ENCODE measurements at regions not wholly inside any gene's neighbourhood (a gene's known extent, or its start where the extent isn't known, plus 50 kb on each side); places are given as distances from the start of the nearest gene placed in this dataset.
"Not testable (repeated sequence)": the region's sequence is repeated elsewhere in the genome, so short reads cannot be mapped to it uniquely, and the experiment has no call there.

- no peak for DNase-seq (ENCODE audit: low read depth in 3 of 3, low spot score in 2 of 3)
Observed at GRCh38 chr15:66959875-66960274, 105.5 kb upstream of the SMAD3 start.

GRCh38 chr15:66960519-66960918 lies 104.9 kb upstream of the SMAD3 start:
- DNase-seq (ENCODE audit: low read depth in 3 of 3, low spot score in 2 of 3) = no peak

DNA sequence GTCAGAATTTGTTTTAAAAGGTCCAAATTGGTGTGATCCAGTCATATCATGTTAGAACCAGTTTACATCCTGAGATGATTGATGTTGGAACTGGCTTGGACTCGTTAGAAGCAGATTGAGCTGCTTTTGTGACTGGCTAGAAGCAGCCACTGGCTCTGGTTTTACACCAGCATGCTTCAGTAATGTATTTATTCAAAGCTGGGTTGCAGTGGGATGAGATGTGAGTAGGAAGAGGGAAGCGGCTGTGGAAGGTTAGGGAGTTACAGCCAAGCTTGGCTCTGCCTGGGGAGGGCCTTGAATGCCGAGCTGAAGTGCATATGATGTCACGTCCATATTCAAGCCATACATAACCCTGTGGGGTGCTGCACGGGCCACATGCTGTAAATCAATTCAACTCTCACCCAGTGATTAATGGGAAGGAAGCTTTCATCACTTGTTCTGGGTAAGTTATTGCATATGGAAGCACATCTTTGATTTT lies 104.0 kb upstream of the SMAD3 start:
- no peak for DNase-seq (ENCODE audit: low read depth in 3 of 3, low spot score in 2 of 3)

GRCh38 chr15:66961901-66962300 lies 103.5 kb upstream of the SMAD3 start:
- no peak for DNase-seq (ENCODE audit: low read depth in 3 of 3, low spot score in 2 of 3)

DNA sequence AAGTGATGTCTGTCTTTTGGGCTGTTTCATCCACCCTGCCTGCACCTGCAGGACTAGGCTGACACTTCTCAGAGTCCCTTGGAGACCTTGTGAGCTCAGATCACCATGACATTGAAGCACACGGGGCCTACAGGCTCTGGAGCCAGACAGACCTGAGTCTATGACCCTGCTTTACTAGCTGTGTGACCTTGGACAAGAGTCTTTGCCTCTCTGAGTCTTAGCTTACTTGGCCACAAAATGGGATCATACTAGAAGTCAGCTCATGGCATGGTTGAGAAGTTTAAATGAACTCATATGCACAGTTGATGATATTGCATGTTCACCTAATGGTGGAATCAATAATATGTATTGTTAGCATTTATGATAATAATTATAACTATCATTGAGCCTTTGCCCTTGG lies 102.9 kb upstream of the SMAD3 start:
- DNase-seq (ENCODE audit: low read depth in 3 of 3, low spot score in 2 of 3) = no peak

DNA sequence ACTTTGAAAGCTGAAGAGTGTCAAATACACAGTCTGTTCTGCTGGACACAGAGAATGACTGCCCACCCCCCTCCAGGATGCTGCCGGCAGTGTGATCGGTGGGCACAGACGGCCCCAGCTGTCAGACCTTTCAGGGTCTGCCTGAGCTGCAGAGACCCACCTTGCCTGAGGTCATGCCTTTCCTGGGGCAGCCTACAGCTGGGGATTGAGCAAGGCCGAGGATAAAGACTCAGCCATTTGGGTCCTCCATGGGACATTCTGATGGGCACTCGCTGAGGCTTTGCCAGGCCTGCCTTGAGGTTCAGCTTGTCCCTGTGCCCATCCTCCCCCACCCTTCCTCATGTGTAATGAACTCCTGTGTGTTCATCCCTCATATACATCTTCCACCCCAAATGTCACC lies 102.3 kb upstream of the SMAD3 start:
- DNase-seq (ENCODE audit: low read depth in 3 of 3, low spot score in 2 of 3) = no peak

- no peak for DNase-seq (ENCODE audit: low read depth in 3 of 3, low spot score in 2 of 3)
Observed at GRCh38 chr15:66963710-66964109, 101.7 kb upstream of the SMAD3 start.

DNA sequence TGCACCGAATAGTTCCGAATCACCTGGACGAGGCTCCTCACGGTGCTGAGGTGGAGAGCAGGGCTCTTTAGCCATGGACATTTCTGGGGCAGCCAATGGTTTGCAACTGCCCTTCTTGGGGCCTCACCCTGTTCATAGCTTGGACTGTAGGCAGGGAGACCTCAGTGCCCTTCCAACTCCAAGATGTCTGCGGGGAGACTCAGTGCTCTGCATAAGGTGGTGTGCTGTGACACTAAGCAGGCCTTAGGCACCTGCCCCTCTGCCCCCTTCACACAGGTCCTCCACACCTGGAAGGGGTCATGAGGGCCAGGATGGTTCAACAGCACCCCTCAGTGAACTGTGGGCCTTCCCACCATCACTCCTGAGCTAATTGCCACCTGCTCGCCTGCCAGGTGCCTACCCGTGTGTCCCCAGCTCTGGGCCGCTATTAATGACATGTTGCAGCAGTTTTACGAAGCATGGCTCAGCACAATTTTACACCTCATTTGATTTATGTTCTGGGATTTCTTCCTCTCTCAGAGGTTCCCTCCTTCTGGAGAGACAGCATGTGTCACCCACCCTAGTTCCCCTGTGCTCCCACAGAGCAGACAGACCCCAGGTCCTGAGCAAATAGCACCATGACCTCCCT lies 101.2 kb upstream of the SMAD3 start:
- DNase-seq (ENCODE audit: low read depth in 3 of 3, low spot score in 2 of 3) = no peak

- no peak for DNase-seq (ENCODE audit: low read depth in 3 of 3, low spot score in 2 of 3)
Observed at GRCh38 chr15:66964791-66965190, 100.6 kb upstream of the SMAD3 start.

DNA sequence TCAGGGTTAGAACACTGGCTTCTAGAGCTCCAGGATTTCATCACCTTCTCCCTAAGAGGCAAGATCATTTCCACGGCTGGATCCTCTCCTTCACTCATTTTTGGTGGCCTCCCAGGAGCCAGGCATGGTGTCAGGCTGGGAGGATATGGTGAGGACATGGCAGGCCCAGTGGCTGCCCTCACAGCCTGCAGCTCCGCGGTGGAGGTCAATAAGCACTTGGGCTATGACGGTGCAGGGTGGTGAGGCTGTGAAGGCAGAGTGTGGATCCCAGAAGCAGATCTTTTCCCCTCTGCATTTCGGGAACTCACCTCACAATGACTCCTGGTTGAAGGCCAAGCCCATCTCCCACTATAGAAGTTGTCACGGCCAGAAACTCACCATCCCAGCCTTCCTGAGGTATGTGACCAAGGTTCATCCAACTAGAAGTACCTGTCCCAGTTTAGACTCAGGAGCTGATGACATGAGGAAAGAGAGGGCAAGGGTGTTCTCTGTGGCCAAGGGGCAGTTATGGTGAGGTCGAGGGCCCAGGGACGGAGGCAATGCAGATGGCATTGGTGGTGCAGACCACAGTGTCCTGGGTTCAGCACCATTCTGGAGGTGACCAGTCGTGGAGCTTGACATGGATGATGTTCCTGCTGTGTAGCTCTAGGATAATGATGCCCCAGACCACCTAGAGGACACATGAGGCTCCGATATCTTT lies 100.1 kb upstream of the SMAD3 start:
- no peak for DNase-seq (ENCODE audit: low read depth in 3 of 3, low spot score in 2 of 3)

DNA sequence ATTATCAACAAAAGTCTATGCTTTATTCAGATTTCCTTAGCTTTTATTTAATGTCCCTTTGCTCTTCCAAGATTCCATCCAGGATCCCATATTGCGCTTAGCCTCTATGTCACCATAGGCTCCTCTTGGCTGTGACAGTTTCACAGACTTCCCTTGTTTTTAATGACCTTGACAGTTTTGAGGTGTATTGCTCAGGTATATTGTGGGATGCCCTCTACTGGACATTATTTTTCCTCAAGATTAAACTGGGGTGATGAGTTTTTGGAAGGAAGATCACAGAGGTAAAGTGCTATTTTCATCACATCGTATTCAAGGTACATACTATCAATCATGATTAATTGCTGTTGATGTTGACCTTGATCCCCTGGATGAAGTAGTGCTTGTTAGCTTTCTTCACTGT lies 99.1 kb upstream of the SMAD3 start:
- DNase-seq (ENCODE audit: low read depth in 3 of 3, low spot score in 2 of 3) = no peak

- no peak for DNase-seq (ENCODE audit: low read depth in 3 of 3, low spot score in 2 of 3)
Observed at GRCh38 chr15:66968806-66969596, 96.4 kb upstream of the SMAD3 start.

- not testable (repeated sequence) for DNase-seq (ENCODE audit: low read depth in 3 of 3, low spot score in 2 of 3)
Observed at GRCh38 chr15:66974131-66974530, 91.3 kb upstream of the SMAD3 start.

DNA sequence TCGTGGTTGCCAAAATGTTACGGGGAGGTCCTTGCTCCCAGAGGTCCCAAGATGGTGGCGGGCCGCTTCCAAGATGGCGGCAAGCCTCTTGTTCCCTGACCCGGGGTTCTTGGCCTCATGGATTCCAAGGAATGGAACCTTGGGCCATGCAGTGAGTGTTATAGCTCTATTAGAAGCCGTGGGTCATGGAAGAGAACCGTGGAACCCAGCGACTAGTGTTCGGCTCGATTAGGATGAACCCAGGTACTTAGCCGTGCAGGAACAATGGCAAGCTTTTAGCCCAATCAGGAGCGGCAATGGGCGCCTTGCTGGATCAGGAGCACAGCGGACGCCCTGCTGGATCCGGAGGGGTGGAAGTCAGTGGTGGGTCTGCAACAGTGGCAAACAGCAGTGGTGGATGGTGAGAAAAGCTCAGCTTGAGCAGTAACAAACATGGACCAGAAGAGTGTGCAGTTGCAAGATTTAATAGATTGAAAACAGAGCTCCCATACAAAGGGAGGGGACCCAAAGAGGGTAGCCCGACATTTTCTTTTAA lies 89.2 kb upstream of the SMAD3 start:
- not testable (repeated sequence) for DNase-seq (ENCODE audit: low read depth in 3 of 3, low spot score in 2 of 3)

DNA sequence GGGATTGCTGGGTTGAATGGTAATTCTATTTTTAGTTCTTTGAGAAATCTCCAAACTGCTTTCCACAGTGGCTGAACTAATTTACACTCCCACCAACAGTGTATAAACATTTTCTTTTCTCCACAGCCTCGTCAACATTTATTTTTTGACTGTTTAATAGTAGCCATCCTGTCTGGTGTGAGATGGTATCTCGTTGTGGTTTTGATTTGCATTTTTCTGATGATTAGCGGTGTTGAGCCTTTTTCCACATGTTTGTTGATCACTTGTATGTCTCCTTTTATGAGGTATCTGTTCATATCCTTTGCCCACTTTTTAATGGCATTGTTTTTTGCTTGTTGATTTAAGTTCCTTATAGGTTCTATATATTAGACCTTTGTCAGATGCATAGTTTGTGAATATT lies 85.1 kb upstream of the SMAD3 start:
- not testable (repeated sequence) for DNase-seq (ENCODE audit: low read depth in 3 of 3, low spot score in 2 of 3)

DNA sequence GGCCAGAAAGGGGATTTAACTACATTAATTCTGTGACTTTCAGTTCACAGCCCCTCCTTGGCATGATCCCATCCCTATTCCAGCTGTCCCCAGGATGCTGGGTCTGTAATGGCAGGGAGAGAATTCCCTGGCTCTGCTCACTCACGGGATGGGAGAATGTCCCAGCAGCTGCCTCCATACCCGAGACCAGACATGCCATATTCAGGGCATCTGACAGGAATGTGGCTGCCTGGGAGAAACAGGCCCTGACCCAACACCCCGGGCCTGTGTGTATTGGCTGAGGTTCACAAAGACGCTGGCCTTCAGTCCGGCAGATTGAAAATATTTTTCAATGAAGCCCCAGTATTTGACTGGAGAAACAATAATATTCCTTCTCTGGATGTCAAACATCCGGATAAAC lies 83.6 kb upstream of the SMAD3 start:
- DNase-seq (ENCODE audit: low read depth in 3 of 3, low spot score in 2 of 3) = no peak

DNA sequence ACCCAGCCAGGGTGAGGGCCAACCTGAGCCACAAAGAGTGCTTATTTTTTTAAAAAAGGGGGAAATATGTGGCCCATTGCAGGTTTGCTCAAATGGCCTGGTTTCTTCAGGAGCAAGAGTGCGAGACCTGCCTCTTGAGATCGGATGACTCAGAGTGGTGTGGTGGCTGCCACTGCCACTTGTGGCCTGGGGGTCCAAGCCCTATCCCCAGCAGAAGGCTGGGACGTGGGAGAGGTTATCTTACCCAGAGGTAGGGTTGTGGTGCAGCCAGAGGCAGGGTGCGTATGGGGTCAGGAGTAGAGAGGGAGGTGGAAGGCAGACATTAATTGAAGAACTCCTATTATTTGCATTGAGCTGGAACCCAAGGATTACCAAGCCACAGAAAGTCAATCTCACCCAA lies 83.2 kb upstream of the SMAD3 start:
- no peak for DNase-seq (ENCODE audit: low read depth in 3 of 3, low spot score in 2 of 3)

GRCh38 chr15:66982816-66983215 lies 82.6 kb upstream of the SMAD3 start:
- DNase-seq (ENCODE audit: low read depth in 3 of 3, low spot score in 2 of 3) = no peak

GRCh38 chr15:66985653-66986052 lies 79.7 kb upstream of the SMAD3 start:
- DNase-seq (ENCODE audit: low read depth in 3 of 3, low spot score in 2 of 3) = no peak

DNA sequence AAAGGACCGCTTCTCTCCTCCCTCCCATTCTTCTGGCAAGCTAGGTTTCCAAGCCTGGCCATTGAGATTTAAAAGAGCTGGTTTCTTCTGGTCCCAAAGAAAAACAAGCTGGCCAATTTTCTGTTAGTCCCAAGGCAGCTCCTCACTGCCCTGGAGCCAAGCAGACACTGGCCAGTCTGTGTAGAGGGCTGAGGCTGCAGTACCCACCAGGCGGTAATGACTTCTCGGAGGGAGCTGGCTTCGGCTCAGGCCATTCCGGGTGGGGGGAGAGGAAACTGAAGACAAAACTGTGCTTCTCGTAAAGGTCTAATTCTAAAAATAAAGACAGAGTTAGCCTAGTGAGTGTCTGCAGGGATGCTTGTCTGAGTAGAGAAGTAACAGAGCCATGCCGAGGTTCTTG lies 78.5 kb upstream of the SMAD3 start:
- DNase-seq (ENCODE audit: low read depth in 3 of 3, low spot score in 2 of 3) = no peak

DNA sequence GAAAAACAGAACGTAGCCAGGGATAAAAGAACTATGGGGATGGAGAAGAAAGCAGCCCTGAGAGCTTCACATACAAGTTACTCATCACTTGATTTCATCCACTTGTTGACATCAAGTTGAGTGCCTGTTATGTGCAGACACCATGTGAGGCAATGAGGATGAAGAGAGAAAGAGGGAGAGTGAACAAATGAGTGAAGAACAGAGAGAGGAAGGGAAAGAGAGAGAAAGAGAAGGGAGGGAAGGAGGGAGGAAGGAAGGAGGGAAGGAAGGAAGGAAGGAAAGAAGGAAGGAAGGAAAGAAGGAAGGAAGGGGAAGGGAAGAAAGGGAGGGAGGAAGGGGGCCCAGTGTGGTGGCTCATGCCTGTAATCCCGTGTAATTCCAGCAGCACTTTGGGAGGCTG lies 72.3 kb upstream of the SMAD3 start:
- DNase-seq (ENCODE audit: low read depth in 3 of 3, low spot score in 2 of 3) = no peak

Measured in right renal cortex interstitium (tissue), 3 donors.